ENCODE measurements at regions not wholly inside any gene's neighbourhood (a gene's known extent, or its start where the extent isn't known, plus 50 kb on each side); places are given as distances from the start of the nearest gene placed in this dataset.

GRCh38 chr20:52572687-52573086 lies 381.1 kb upstream of the ZFP64 start:
- TF ChIP-seq POLR2AphosphoS5 (IDR thresholded peaks at IDR 0.05; ENCODE audit: low read depth, low read length) (no peak), POLR2A (IDR thresholded peaks at IDR 0.05; ENCODE audit: low read depth, low read length) (no peak), TAF1 (IDR thresholded peaks at IDR 0.05; ENCODE audit: low read depth, low read length) (no peak), SPI1 (IDR thresholded peaks at IDR 0.05; ENCODE audit: low read depth, low read length) (no peak), POU2F2 (IDR thresholded peaks at IDR 0.05; ENCODE audit: low read depth, low read length) (no peak)
